BJ (cell line): ENCODE measurements at regions not wholly inside any gene's neighbourhood (a gene's known extent, or its start where the extent isn't known, plus 50 kb on each side); places are given as distances from the start of the nearest gene placed in this dataset.

Source experiments
- CTCF ChIA-PET: fragments of 350-600 bp; formaldehyde crosslinking; extraction: SDS; loops from one replicate; lab custom pipeline; 2021; ENCODE audit warnings: antibody characterized with exemption, inconsistent platforms; lab: Yijun Ruan, JAX
- POLR2A ChIA-PET: fragments of 300-600 bp; sonication (Branson Sonifier 250); formaldehyde crosslinking; extraction: SDS; loops from one replicate; lab custom pipeline; 2021; ENCODE audit warnings: antibody characterized with exemption; lab: Charles Lee
- DNase-seq: peaks from one replicate; pipeline ENCODE4 v3.0.0-alpha.2; 2011; ENCODE audit warnings: low read depth
- H3K27me3 ChIP-seq: 2 replicates; pipeline ENCODE4 v1.6.0; 2011; ENCODE audit warnings: low read length; ENCODE audit not compliant: control insufficient read depth, insufficient read depth
- H3K36me3 ChIP-seq: 2 replicates; pipeline ENCODE4 v1.5.1; 2011; ENCODE audit warnings: low read length; ENCODE audit not compliant: control insufficient read depth, insufficient read depth
- H3K4me3 ChIP-seq: 2 replicates; pipeline ENCODE4 v1.5.1; 2011; ENCODE audit warnings: low read depth, mild to moderate bottlenecking, control low read depth, low read length
- CTCF ChIP-seq: IDR thresholded peaks from 2 replicates; pipeline ENCODE4 v1.5.1; 2011; ENCODE audit warnings: low read depth, mild to moderate bottlenecking, control low read depth, inconsistent platforms, low read length, moderate library complexity; ENCODE audit not compliant: insufficient read depth

- H3K27me3 ChIP-seq: no peaks in the 10 kb centered on the region
- no peaks in the 10 kb centered on the region for H3K36me3 ChIP-seq
- no peak for TF ChIP-seq CTCF
- H3K4me3 ChIP-seq: no peak overlapping the region
- ChIA-PET CTCF (no interaction called here), POLR2A (no interaction called here)
- no peak for DNase-seq
Measured at GRCh38 chr4:120617171-120617570, 305.4 kb downstream of the PRDM5 start.

GRCh38 chr4:120616041-120616440 is 306.5 kb downstream of the PRDM5 start:
- TF ChIP-seq CTCF: no peak
- Histone ChIP-seq H3K4me3 (no peak overlapping the region), H3K27me3 (no peaks in the 10 kb centered on the region), H3K36me3 (no peaks in the 10 kb centered on the region)
- ChIA-PET CTCF (no interaction called here), POLR2A (no interaction called here)
- no peak for DNase-seq

GRCh38 chr4:120613778-120614177 is 308.7 kb downstream of the PRDM5 start:
- ChIA-PET POLR2A (no interaction called here), CTCF (no interaction called here)
- Histone ChIP-seq H3K27me3 (no peaks in the 10 kb centered on the region), H3K36me3 (no peaks in the 10 kb centered on the region), H3K4me3 (no peak overlapping the region)
- no peak for DNase-seq
- no peak for TF ChIP-seq CTCF

- H3K4me3 ChIP-seq: no peak overlapping the region
- CTCF ChIA-PET: interaction anchor here (0.9 kb wide), 1 partner anchor 8 kb away, joined by 5 read pairs; no protein-coding TSS in a partner anchor
- H3K36me3 ChIP-seq: no peaks in the 10 kb centered on the region
- DNase-seq: no peak
- POLR2A ChIA-PET: no interaction called here
- no peaks in the 10 kb centered on the region for H3K27me3 ChIP-seq
- no peak for TF ChIP-seq CTCF
Measured at GRCh38 chr4:120611092-120611491, 311.4 kb downstream of the PRDM5 start.

GRCh38 chr4:120591038-120591437 is 331.5 kb downstream of the PRDM5 start:
- no peak for DNase-seq
- Histone ChIP-seq H3K36me3 (no peaks in the 10 kb centered on the region), H3K27me3 (no peaks in the 10 kb centered on the region), H3K4me3 (no peak overlapping the region)
- CTCF ChIA-PET: interaction anchor here (1.1 kb wide), 1 partner anchor 19 kb away, joined by 3 read pairs; no protein-coding TSS in a partner anchor
- POLR2A ChIA-PET: no interaction called here
- TF ChIP-seq CTCF: no peak
